A549 (cell line): ENCODE measurements at regions not wholly inside any gene's neighbourhood (a gene's known extent, or its start where the extent isn't known, plus 50 kb on each side); places are given as distances from the start of the nearest gene placed in this dataset.

Experiments
- ATAC-seq, 2 experiments: fragments of 200-7000 bp in 1 of 2; fragments of >200 bp in 1 of 2; cut with Nextera tagmentation in 1 of 2; cut with Tn5 transposase in 1 of 2; 3 replicates each; pipeline versions ENCODE4 v1.8.0 to v1.9.1; 2018 to 2020; ENCODE audit warnings: mild to moderate bottlenecking in 1 of 2, moderate library complexity in 1 of 2
- CTCF ChIA-PET: fragments of 300-600 bp; sonication (Branson Sonifier 250); formaldehyde crosslinking; extraction: SDS; loops from one replicate; lab custom pipeline; 2021; ENCODE audit warnings: antibody characterized with exemption, inconsistent platforms; lab: Yijun Ruan, JAX
- POLR2A ChIA-PET: fragments of 350-600 bp; formaldehyde crosslinking; extraction: SDS; loops from one replicate; lab custom pipeline; 2021; ENCODE audit warnings: antibody characterized with exemption, inconsistent platforms; lab: Yijun Ruan, JAX
- DNase-seq, 2 experiments: peaks; one replicate each; pipeline versions ENCODE4 v3.0.0 to v3.0.0-alpha.2; 2011 to 2016; ENCODE audit warnings: low read depth in 1 of 2, low spot score in 1 of 2
- FAIRE-seq: peaks from 2 replicates; lab custom pipeline; 2011; peaks lifted over from hg19 to GRCh38; lab: Jason Lieb, UNC
- H3K27ac ChIP-seq, 2 experiments: fragments of >200 bp; sonication (Bioruptor Twin); formaldehyde crosslinking; 3 replicates each; pipeline ENCODE4 v1.5.1; 2016 to 2017
- H3K4me1 ChIP-seq: fragments of >200 bp; sonication (Bioruptor Twin); formaldehyde crosslinking; 3 replicates; pipeline ENCODE4 v1.6.1; 2016
- H3K4me2 ChIP-seq: fragments of >200 bp; sonication (Bioruptor Twin); formaldehyde crosslinking; 3 replicates; pipeline ENCODE4 v1.6.1; 2016
- H3K4me3 ChIP-seq: fragments of >200 bp; sonication (Bioruptor Twin); formaldehyde crosslinking; 3 replicates; pipeline ENCODE4 v1.5.1; 2016
- H3K9me3 ChIP-seq: fragments of >200 bp; sonication (Bioruptor Twin); formaldehyde crosslinking; 3 replicates; pipeline ENCODE4 v1.6.1; 2016
- BHLHE40 ChIP-seq: IDR thresholded peaks from 2 replicates; pipeline ENCODE4 v1.6.1; 2012; ENCODE audit warnings: low read depth, low read length, inconsistent platforms
- CBX8 ChIP-seq: fragments of 200-600 bp; sonication (generic); IDR thresholded peaks from 2 replicates; pipeline ENCODE4 v1.6.1; 2016
- CHD2 ChIP-seq: fragments of 150-350 bp; IDR thresholded peaks from 2 replicates; pipeline ENCODE4 v1.6.1; 2014; ENCODE audit warnings: low read length; ENCODE audit not compliant: partially characterized antibody
- EHF ChIP-seq: fragments of 250-450 bp; sonication (Bioruptor Pico); IDR thresholded peaks from 2 replicates; pipeline ENCODE4 v1.5.0; 2020; ENCODE audit warnings: mild to moderate bottlenecking
- EHMT2 ChIP-seq: fragments of 200-600 bp; sonication (generic); IDR thresholded peaks from 2 replicates; pipeline ENCODE4 v1.6.1; 2016; ENCODE audit warnings: antibody characterized with exemption, low read depth, mild to moderate bottlenecking, moderate library complexity
- ESRRA ChIP-seq: fragments of 150-350 bp; IDR thresholded peaks from 2 replicates; pipeline ENCODE4 v1.6.1; 2014; ENCODE audit warnings: mild to moderate bottlenecking, low read length, borderline replicate concordance
- FOXS1 ChIP-seq: fragments of 250-450 bp; sonication (Bioruptor Pico); IDR thresholded peaks from 2 replicates; pipeline ENCODE4 v1.5.0; 2020; ENCODE audit warnings: mild to moderate bottlenecking, moderate library complexity
- HDAC2 ChIP-seq: fragments of 200-600 bp; sonication (generic); IDR thresholded peaks from 2 replicates; pipeline ENCODE4 v1.6.1; 2016
- HMGXB4 ChIP-seq: fragments of 250-450 bp; sonication (Bioruptor Pico); IDR thresholded peaks from 2 replicates; pipeline ENCODE4 v1.5.0; 2021; ENCODE audit warnings: mild to moderate bottlenecking, moderate library complexity, borderline replicate concordance
- HOXB13 ChIP-seq: fragments of 250-450 bp; sonication (Bioruptor Pico); IDR thresholded peaks from 2 replicates; pipeline ENCODE4 v1.5.0; 2020; ENCODE audit warnings: low read depth, mild to moderate bottlenecking, moderate library complexity
- HOXB5 ChIP-seq: fragments of 250-450 bp; sonication (Bioruptor Pico); IDR thresholded peaks from 2 replicates; pipeline ENCODE4 v1.5.0; 2020; ENCODE audit warnings: mild to moderate bottlenecking, moderate library complexity
- KDM1A ChIP-seq: fragments of 200-600 bp; sonication (generic); IDR thresholded peaks from 2 replicates; pipeline ENCODE4 v1.6.1; 2016; ENCODE audit warnings: low read depth, mild to moderate bottlenecking
- KDM5A ChIP-seq: fragments of 200-600 bp; sonication (generic); IDR thresholded peaks from 2 replicates; pipeline ENCODE4 v1.6.1; 2016; ENCODE audit warnings: antibody characterized with exemption, mild to moderate bottlenecking
- MAFK ChIP-seq: fragments of 450-650 bp; IDR thresholded peaks from 2 replicates; pipeline ENCODE4 v1.6.1; 2014; ENCODE audit not compliant: partially characterized antibody
- MAZ ChIP-seq: fragments of 150-350 bp; IDR thresholded peaks from 2 replicates; pipeline ENCODE4 v1.6.1; 2014; ENCODE audit warnings: antibody characterized with exemption, low read depth, low read length, borderline replicate concordance
- NFE2L2 ChIP-seq: fragments of 150-350 bp; conservative IDR thresholded peaks from 2 replicates; pipeline ENCODE4 v1.6.1; 2014; ENCODE audit warnings: low read length
- NPAS2 ChIP-seq: fragments of 250-450 bp; sonication (Bioruptor Pico); IDR thresholded peaks from 2 replicates; pipeline ENCODE4 v1.8.0; 2022; ENCODE audit warnings: mild to moderate bottlenecking, moderate library complexity, borderline replicate concordance
- NR3C1 ChIP-seq: fragments of >200 bp; sonication (Bioruptor Twin); formaldehyde crosslinking; IDR thresholded peaks from 3 replicates; pipeline ENCODE4 v1.6.1; 2017
- PBX3 ChIP-seq: IDR thresholded peaks from 2 replicates; pipeline ENCODE4 v1.6.1; 2012
- PHF8 ChIP-seq: fragments of 200-600 bp; sonication (generic); IDR thresholded peaks from 2 replicates; pipeline ENCODE4 v1.6.1; 2016; ENCODE audit warnings: low read depth, mild to moderate bottlenecking, antibody characterized with exemption, moderate library complexity, borderline replicate concordance
- POLR2AphosphoS2 ChIP-seq: conservative IDR thresholded peaks from 2 replicates; pipeline ENCODE4 v1.6.1; 2012; ENCODE audit warnings: low read length, improper control_type of control experiment, inconsistent platforms
- RCOR1 ChIP-seq: fragments of 150-350 bp; IDR thresholded peaks from 2 replicates; pipeline ENCODE4 v1.6.1; 2014; ENCODE audit warnings: antibody characterized with exemption, low read length, low read depth
- SMC3 ChIP-seq: fragments of >200 bp; sonication (Bioruptor Twin); formaldehyde crosslinking; IDR thresholded peaks from 3 replicates; pipeline ENCODE4 v1.6.1; 2018; ENCODE audit warnings: inconsistent platforms
- TP53 ChIP-seq: fragments of 250-450 bp; sonication (Bioruptor Pico); IDR thresholded peaks from 2 replicates; pipeline ENCODE4 v1.5.0; 2021; ENCODE audit warnings: mild to moderate bottlenecking, moderate library complexity
- USF2 ChIP-seq: fragments of 450-650 bp; IDR thresholded peaks from 2 replicates; pipeline ENCODE4 v1.6.1; 2014; ENCODE audit warnings: antibody characterized with exemption
- ZSCAN20 ChIP-seq: fragments of 250-450 bp; sonication (Bioruptor Pico); IDR thresholded peaks from 2 replicates; pipeline ENCODE4 v1.8.0; 2022; ENCODE audit warnings: mild to moderate bottlenecking, moderate library complexity
- WGBS: methylation state at CpG from one replicate; pipeline ENCODE4 v1.1.6; 2017; ENCODE audit errors: missing lambda C conversion rate; 5-methylcytosine and 5-hydroxymethylcytosine counted together

- no peaks in the 10 kb centered on the region for H3K4me1 ChIP-seq
- TF ChIP-seq PBX3 (no peak), USF2 (no peak), ESRRA (no peak), HOXB5 (CRISPR knock-in tag) (no peak), CBX8 (no peak)
- H3K4me3 ChIP-seq: no peak overlapping the region
- no peak for ATAC-seq
- ChIA-PET CTCF (no interaction called here), POLR2A (no interaction called here)
- H3K27ac ChIP-seq: no peak overlapping the region
- no peak for FAIRE-seq
- WGBS: 8% methylated on average over 2 of the region's 2 CpGs
- H3K9me3 ChIP-seq: no peaks in the 10 kb centered on the region
- no peak overlapping the region for H3K4me2 ChIP-seq
- DNase-seq: no peak
These were observed 704.2 kb upstream of the SLIT2 start for GRCh38 chr4:19547463-19547862.

GRCh38 chr4:19544446-19545125 lies 707.1 kb upstream of the SLIT2 start:
- ChIA-PET POLR2A (no interaction called here), CTCF (no interaction called here)
- WGBS: 5% methylated on average over 4 of the region's 4 CpGs

GRCh38 chr4:19540859-19541540 lies 710.7 kb upstream of the SLIT2 start:
- Histone ChIP-seq H3K9me3 (no peaks in the 10 kb centered on the region; the same call in 2 of the 3 replicates), H3K27ac (no peak overlapping the region), H3K4me3 (no peak overlapping the region), H3K4me2 (no peak overlapping the region), H3K4me1 (no peaks in the 10 kb centered on the region)
- WGBS: 18% methylated on average over 6 of the region's 6 CpGs
- POLR2A ChIA-PET: no interaction called here
- no peak for ATAC-seq
- no peak for TF ChIP-seq CHD2
- no peak for TF ChIP-seq MAFK
- no peak for TF ChIP-seq TP53 (CRISPR knock-in tag)
- TF ChIP-seq EHMT2: no peak
- TF ChIP-seq KDM1A: no peak
- no peak for TF ChIP-seq RCOR1
- TF ChIP-seq MAZ: no peak
- no peak for TF ChIP-seq POLR2AphosphoS2
- no peak for TF ChIP-seq FOXS1 (CRISPR knock-in tag)
- TF ChIP-seq ZSCAN20 (CRISPR knock-in tag): no peak
- TF ChIP-seq HDAC2: no peak
- no peak for TF ChIP-seq NR3C1
- no peak for TF ChIP-seq HOXB13 (CRISPR knock-in tag)
- no peak for TF ChIP-seq KDM5A
- no peak for TF ChIP-seq EHF (CRISPR knock-in tag)
- TF ChIP-seq HMGXB4 (CRISPR knock-in tag): no peak
- no peak for TF ChIP-seq NFE2L2
- no peak for TF ChIP-seq PHF8
- no peak for TF ChIP-seq NPAS2 (CRISPR knock-in tag)
- CTCF ChIA-PET: no interaction called here
- FAIRE-seq: no peak
- no peak for DNase-seq

More at GRCh38 chr4:19544446-19545125, 707.1 kb upstream of the SLIT2 start:
- Histone ChIP-seq H3K4me2 (no peak overlapping the region), H3K27ac (no peak overlapping the region), H3K4me1 (no peaks in the 10 kb centered on the region), H3K4me3 (no peak overlapping the region), H3K9me3 (no peaks in the 10 kb centered on the region; the same call in 2 of the 3 replicates)
- TF ChIP-seq SMC3 (no peak), CHD2 (no peak), BHLHE40 (no peak)
- ATAC-seq (no peak), FAIRE-seq (no peak), DNase-seq (no peak)
